ENCODE measurements at regions not wholly inside any gene's neighbourhood (a gene's known extent, or its start where the extent isn't known, plus 50 kb on each side); places are given as distances from the start of the nearest gene placed in this dataset.
"Not testable (repeated sequence)": the region's sequence is repeated elsewhere in the genome, so short reads cannot be mapped to it uniquely, and the experiment has no call there.

DNA sequence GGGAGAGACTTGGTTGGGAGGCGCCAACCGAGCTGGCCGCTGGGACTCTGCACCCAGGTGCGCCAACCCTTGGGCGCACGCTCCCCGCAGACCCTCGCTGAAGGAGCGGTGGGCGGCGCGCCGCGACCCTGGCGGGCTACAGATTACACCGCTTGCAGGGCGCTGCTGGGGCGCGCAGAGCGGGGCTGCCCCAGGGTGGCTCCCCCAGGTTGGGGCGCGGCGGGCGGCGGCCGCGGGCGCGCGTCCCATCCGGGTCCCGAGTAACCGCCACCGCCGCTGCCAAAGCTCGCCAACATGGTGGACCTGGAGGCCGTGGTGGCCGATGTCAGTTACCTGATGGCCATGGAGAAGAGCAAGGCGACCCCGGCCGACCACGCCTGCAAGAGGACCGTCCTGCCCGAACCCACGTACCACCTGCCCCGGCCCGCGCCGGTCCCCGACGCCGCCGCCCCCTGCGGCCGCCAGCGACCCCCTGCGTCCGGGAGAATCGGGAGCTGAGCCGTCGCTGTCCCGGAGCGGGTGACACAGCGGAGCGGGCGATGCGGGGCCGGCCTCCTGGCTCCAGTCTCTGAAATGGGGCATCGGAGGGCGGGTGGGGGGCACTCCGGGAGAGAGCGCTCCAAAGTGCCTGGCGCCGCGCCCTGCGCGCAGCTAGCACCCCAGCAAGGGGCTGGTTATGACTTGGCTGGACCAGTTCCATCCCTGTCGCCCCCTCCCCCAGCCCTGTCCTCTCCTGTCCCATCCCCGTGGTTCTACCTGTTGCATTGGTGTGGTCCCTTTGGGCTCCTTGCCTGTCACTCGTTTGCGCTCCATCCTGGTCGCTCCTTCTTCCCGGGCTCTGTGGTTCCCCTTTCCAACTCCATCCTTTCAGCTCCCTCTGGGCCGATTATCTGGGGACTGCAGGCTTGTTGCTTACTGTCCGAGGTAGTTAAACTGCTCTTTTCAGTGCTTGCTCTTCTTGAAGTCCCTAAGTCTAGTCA lies 143.3 kb upstream of the GRK3 start:
- no peak for DNase-seq

DNA sequence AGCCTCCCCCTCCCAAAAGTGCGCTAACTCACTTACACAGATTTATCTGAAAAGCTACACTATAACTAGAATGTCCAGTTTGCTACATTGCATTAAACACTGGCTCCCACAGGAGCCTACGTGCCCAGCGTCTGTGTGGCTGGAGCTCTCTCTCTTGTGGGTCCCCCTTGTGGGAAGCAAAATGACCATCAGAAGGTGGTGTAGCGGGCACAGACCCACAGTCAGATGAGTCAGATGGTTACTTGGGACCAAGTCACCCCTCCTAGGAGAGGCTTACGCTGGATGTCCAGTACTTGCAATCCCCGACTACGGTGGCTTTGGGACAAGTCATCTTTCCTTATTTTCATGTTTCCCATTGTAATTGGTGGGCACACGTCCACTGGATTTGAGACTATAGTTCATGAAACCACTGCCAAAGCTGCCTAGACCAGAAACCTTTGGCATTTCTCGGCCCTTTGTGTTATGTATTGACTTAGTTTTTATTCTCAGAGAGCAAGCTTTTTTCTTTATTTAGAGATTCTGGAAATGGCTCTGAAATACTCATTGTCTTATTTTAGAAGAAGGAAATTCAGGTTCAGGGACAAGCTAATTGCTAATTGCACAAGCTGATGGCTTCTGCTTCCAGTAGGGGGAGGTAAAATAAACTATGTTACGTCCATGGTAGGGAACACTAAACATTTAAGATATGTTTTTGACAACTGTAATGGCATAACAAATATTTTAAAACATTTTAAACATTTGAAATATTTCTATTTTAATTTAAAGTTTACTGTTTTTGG lies 137.8 kb upstream of the GRK3 start:
- not testable (repeated sequence) for DNase-seq

DNA sequence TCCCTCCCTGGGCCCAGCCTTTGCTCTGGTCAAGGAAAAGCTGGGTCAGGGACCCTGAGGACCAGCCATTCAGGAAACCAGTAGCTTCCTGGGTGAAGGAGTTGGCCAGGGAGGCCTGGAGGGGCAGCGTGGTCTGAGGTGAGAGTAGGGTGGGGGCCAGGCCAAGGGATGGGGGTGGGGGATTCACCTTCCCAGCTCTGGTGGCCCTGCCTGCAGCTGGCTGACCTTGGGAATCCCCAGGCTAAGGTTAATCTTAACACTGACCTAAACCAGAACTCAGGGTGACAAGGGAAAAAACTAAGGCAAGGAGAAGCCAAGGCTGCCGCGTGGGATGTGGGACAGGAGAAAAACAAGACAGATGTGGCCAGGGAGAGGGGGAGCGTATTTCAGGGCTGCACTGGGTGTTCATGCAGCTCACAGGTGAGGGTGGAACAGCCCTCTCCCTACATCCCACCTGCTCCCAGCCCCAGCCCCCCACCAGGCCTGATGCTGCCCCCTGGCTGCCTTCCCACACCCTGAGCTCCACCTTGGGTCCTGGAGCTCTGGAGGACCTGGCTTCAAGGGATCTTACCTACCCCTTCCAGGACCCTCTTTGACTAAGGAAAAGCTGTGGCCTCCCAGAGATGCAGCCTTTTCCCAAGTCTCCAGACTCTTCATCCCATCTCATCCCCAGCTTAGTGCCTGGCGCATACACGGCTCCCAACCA lies 132.7 kb upstream of the GRK3 start:
- not testable (repeated sequence) for DNase-seq

DNA sequence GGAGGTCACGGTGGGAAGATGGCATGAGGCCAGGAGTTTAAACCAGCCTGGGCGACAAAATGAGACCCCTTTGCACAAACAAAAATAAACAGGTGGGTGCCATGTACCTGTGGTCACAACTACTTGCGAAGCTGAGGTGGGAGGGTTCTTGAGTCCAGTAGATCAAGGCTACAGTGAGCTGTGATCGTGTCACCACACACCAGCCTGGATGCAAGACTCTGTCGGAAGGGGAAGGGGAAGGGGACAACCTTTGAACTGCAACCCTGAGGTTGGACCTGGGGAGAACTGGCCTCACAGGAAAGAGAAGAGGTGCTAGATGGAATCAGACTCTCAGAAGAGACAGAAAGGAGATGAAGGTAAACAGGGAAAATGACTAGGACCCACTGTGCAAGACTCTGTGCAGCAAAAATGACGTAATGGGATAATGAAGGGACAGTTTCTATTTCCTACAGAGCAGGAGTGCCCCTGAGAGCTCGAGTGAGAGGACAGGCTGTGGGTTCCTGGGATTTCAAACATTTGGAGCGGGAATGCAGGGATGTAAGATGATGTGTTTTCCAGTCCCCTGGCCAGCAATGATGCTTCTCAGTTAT lies 131.0 kb upstream of the GRK3 start:
- DNase-seq = not testable (repeated sequence)

DNA sequence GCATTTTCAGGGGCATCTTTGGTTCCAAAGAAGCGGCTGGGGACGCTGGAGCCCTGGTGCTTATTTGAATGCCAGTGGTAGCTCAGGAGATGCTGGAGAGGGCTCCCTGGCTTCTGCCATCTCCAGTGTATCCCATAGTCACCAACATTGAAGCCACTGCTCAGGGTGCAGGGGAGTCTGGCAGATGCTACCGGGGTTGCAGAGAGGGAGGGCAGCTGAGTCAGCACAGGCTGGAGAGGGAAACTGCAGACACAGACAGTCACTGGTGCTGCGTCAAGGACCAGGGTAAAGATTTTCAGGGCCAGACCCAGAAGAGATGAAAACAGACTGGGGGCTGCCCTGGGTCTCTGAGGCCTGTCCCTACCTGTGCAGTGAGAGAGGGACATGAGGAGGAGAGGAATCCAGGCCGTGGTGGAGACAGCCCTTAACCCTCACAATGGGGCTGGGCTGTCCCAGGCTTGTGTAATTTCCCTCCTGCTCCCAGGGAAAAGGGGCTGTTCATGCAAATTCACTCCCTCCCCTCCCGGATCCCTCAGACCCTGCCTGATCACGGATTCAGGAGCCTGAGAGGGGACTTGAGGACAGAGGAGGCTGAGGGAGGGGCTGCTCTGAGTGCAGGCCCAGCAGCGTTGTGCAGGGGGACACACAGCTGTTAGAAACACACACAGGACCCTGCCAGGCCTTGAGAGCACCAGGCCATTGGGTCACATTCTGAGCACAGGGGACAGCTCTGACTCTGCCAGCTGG lies 126.9 kb upstream of the GRK3 start:
- no peak for DNase-seq

DNA sequence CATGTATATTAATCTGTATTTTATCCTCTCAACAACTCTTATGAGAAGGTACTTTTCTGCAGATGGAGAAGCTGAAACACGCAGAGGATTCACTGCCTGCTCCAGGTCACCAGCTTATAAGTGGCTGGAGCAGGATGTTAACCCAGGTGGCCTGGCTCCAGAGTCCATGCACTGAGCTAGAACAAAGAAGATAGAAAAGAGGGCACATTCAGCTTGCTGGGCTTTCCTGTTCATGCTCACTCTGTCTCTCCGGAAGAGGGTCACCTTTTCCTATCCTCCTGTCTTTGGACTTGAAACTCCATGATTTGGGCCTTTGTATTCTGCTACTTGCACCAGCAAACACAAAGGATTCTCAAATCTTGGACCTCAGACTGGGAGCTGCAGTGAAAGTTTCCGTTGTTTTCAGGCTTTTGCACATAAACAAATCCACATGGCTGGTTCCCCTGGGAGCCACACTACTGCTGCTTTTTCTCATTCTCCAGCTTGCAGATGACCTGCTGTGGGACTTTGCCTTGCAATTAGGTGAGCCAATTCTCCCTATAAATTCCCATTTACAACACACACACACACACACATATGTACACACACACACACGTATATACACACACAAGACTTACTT lies 117.3 kb upstream of the GRK3 start:
- peak; percentile 46 to 66 for DNase-seq

DNA sequence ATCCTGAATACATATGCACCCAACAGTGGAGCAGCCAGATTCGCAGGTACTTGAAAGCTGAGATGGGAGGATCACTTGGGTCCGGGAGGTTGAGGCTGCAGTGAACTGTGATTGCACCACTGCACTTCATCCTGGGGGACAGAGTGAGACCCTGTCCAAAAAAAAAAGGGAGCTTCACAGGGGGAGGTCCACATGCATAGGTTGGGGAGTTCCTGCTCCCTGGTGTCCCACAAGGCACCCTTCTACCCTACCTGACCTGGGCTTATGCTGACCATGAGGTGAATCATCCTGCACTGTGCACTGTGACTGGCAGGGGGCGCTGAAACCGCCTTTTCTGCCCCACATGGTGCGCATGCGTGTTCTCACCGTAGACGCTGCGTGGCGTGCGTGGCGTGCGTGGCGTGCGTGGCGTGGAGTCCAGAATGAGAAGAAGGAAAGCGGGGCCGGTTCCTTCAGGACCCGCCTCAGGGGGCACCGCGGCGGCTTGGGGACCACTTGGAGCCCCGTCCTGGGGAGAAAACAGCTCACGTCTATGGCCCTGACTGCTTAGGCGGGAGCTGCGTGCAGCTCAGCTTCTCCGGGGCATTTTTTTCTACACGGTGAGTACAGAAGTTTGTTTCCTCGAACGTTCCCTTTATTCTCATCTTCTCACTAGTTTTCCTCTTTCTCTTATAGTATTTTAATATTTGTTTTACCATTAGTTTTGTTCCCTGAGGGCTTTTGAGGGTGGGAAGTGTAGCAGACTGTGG lies 116.6 kb upstream of the GRK3 start:
- DNase-seq = peak; percentile 72 to 81

DNA sequence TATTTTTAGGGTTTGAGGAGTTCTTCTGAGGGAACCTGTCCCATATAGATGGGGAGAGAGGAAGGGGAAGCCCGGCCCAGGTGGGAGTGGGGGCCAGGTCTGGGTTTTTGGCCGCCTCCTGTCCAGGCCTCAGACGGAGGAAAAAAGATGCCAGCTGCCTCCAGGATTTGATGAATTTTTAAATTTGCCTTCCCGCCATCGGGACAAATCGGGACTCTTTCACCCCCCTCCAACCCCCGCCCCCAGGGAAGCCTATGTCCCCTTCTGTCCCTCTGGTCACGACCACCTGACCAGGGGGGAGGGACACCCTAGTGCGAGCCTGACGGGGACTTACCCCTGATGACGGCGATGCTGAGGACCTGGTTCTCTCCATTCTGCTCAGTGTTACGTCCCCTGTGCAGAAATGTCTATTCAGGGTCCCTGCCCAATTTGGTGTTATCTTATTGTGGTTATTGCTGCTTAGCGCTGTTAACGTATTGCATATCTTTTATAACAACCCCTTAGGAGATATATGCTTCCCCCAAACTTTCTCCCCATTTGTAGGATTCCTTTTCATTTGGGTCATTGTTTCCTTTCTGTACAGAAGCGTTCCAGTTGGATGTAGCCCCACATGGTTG lies 115.9 kb upstream of the GRK3 start:
- no peak for DNase-seq

DNA sequence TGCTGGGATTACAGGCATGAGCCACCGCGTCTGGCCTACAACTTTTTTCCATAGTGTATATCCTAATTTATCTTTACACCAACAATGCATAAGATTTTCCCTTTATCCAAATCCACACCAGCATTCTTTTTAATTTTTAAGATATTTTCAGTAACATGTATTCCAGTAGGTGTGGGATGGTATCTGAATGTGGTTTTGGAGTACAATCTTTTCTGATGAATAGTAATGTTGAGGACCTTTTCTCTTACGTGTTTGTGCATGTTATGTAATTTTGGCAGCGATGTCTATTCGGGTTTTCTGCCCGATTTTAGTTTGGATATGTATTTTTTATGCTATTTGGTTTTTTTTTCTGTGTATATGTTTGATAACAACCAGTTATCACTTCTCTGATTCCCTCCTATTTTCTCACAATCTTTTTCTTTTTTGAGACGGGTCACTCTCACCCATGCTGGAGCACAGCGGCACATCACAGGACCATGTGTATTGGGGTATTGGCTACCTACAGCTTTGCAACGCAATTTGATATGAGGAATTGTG lies 114.6 kb upstream of the GRK3 start:
- DNase-seq = no peak

DNA sequence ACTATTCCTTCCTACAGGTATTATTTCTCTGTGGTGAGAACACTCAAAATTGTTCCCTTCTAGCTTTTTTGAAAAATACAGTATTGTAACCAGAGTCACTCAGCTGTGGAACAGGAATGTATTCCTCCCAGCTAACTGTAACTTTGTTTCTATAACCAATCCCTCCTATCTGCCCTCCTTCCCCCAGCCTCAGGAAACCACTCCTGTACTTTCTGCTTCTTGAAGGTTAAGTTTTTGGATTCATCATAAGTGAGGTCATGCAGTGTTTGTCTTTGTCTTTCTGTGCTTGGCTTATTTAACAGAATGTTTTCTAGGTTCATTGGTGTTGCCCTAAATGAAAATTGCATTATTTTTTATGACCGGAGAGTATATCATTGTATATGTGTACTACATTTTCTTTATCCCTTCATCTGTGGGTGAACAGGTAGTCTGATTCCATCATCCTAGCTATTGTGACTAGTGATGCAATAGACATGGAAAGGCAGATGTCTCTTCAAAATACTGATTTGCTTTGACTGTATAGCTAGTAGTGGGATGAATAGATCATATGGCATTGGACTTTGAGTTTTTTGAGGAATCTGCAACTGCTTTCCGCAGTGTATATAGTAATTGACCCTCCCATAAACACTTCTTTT lies 112.9 kb upstream of the GRK3 start:
- DNase-seq = no peak

DNA sequence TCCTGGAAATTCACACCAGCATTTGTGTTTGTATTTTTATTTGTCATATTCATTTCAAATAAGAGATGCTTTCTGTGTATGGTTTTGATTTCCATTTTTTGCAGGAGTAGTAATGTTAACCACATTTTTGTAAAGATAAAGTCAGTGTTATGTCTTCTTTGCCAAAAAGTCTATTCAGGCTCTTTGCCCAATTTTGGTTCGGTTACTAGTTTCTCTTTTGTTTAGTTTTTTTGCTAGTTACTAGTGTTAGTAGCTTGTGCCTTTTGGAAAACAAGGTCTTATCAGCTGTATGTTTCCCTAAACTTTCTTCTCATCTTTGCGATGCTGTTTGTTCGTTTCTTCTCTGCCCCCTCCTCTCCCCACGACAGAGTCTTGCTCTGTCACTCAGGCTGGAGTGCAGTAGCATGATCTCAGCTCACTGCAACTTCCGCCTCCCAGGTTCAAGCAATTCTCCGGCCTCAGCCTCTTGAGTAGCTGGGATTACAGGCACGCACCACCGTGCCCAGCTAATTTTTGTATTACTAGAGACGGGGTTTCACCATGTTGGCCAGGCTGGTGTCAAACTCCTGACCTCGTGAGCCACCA lies 112.3 kb upstream of the GRK3 start:
- no peak for DNase-seq

DNA sequence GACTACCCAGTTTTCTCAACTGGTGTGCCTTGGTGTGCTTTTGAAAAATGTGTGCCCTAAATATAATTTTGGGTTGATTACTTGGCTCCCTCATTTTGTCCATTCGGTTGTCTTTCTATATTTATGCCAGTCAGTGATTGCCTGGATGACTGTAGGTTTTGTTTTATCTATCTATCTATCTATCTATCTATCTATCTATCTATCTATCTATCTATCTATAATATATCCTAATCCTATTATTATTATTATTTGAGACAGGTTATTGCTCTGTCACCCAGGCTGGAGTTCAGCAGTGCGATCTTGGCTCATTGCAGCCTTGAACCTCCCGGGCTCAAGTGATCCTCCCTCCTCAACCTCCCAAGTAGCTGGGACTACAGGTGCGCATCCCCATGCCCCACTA lies 111.4 kb upstream of the GRK3 start:
- no peak for DNase-seq

DNA sequence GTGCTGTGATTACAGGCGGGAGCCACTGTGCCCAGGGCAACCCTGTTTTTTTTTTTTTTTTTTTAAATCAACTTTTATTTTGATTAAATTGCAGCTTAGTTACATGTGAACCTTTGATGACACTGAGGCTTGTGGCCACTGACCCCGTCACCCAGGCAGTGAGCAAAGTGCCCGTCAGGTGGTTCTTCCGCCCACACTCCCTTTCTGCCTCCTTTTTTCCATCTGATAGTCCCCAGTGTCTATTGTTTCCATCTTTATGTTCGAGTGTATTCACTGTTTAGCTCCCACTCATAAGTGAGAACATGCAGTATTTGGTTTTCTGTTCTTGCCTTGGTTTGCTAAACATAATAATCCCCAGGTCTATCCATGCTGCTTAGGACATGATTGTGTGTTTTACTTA lies 110.9 kb upstream of the GRK3 start:
- DNase-seq = no peak

DNA sequence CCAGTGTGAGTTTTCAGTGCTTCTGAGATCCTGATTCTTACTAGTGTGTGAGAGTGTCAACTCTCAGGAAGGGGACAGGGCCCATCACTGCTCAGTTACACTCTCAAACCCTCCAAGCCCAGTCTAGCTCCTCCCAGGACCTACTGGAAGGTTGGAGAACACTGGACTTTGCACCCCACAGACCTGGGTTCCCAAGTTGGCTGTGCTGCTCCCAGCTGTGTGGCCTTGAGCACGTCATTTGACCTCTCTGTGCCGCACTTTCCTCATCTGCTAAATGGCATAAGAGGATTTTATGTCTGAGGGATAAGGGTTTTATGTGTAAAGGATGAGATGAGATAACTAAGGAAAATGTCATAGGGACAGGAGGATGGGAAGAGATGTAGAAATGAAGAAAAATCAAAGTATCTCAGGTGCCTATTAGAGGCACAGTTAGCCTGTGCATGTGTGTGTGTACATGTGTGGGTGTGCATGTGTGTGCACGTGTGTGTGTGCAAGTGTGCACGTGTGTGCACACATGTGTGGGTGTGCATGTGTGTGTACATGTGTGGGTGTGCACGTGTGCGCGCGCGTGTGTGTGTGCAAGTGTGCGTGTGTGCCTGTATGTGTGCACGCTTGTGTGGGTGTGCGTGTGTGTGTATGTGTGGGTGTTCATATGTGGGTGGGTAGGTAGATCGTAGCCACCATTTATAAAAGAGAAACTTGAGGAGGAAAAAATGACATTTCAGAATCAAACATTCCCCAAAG lies 108.0 kb upstream of the GRK3 start:
- DNase-seq = not testable (repeated sequence)

DNA sequence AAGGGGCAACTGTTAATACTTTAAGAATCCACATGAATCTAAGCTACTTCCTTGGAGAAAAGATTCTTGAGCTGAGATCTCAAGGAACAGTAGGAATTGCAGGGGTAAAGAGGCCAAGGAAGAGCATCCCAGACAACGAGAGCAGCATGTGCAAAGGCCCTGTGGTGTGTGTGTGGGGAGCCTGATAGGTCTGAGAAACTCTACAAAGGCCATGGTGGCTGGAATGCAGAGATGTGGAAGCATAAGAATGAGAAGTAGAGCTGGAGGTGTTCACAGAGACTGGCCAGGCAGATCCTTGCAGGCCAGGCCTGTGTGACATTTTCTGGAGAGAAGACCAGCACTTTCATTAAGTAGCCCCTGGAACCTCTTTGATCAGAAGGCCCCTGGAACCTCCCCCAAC lies 105.8 kb upstream of the GRK3 start:
- DNase-seq = not testable (repeated sequence)

DNA sequence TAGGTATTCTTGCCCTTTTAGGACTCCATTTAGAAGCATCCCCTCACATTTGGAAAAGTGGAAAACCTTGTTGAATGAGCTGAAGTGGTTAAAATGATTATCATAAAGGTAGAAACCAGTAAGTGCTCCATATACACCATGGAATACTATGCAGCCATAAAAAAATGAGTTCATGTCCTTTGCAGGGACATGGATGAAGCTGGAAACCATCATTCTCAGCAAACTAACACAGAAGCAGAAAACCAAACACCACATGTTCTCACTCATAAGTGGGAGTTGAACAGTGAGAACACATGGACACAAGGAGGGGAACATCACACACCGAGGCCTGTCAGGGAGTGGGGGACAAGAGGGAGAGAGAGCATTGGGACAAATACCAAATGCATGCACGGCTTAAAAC lies 103.8 kb upstream of the GRK3 start:
- not testable (repeated sequence) for DNase-seq

DNA sequence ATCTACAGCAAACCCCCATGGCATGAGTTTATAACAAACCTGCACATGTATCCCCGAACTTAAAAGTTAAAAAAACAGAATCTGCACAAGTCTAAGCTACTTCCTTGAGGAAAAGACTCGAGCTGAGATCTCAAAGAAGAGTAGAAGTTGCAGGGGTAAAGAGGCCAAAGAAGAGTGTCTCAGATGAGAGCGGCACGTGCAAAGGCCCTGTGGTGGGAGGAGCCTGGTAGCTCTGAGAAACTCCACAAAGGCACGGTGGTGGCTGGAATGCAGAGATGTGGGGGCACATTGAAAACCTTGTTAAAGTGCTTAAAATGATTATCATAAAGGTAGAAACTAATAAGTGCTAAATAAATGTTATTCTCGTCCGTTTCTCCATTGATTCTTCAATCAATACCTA lies 103.2 kb upstream of the GRK3 start:
- no peak for DNase-seq

All from SHP77 (cell line).